Spleen (tissue), 11 donors: ENCODE measurements at regions not wholly inside any gene's neighbourhood (a gene's known extent, or its start where the extent isn't known, plus 50 kb on each side); places are given as distances from the start of the nearest gene placed in this dataset.

Experiments
- DNase-seq: peaks from one replicate; pipeline ENCODE4 v3.0.0-alpha.2; 2020
- H3K27ac ChIP-seq, 8 donors: fragments of 200-600 bp; sonication (generic) in 7 of 8; 1 replicate in 4 of 8; 2 replicates in 4 of 8; pipeline versions ENCODE4 v1.5.0 to v1.8.0; 2016 to 2021; ENCODE audit warnings: inconsistent platforms in 4 of 8, mild to moderate bottlenecking in 4 of 8, moderate library complexity in 1 of 8
- H3K27me3 ChIP-seq, 7 donors: fragments of 200-600 bp; sonication (generic) in 6 of 7; replicated peaks in 1 of 7; 1 replicate in 4 of 7; 2 replicates in 3 of 7; pipeline versions ENCODE4 v1.5.0 to v1.8.0; 2016 to 2021; ENCODE audit warnings: inconsistent platforms in 3 of 7, mild to moderate bottlenecking in 1 of 7
- H3K36me3 ChIP-seq, 6 donors: fragments of 200-600 bp; sonication (generic) in 5 of 6; 1 replicate in 4 of 6; 2 replicates in 2 of 6; pipeline versions ENCODE4 v1.5.0 to v1.8.0; 2016 to 2021; ENCODE audit warnings: inconsistent platforms in 2 of 6
- H3K4me1 ChIP-seq, 6 donors: fragments of 200-600 bp; sonication (generic) in 5 of 6; 1 replicate in 3 of 6; 2 replicates in 3 of 6; pipeline versions ENCODE4 v1.5.0 to v1.8.0; 2016 to 2021; ENCODE audit warnings: inconsistent platforms in 3 of 6
- H3K4me3 ChIP-seq, 8 donors: fragments of 200-600 bp; sonication (generic) in 7 of 8; 1 replicate in 4 of 8; 2 replicates in 4 of 8; pipeline versions ENCODE4 v1.5.0 to v1.8.0; 2016 to 2021; ENCODE audit warnings: inconsistent platforms in 4 of 8, mild to moderate bottlenecking in 4 of 8, moderate library complexity in 2 of 8
- H3K9me3 ChIP-seq, 8 donors: fragments of 200-600 bp; sonication (generic) in 7 of 8; 1 replicate in 4 of 8; 2 replicates in 4 of 8; pipeline versions ENCODE4 v1.5.0 to v1.8.0; 2016 to 2021; ENCODE audit warnings: inconsistent platforms in 4 of 8
- CTCF ChIP-seq, 11 experiments: fragments of 200-600 bp in 7 of 11; fragments of 450-650 bp in 4 of 11; sonication (generic) in 4 of 11; IDR thresholded peaks in 8 of 11; conservative IDR thresholded peaks in 3 of 11; 1 replicate in 7 of 11; 2 replicates in 4 of 11; pipeline versions ENCODE4 v1.4.0 to v1.8.0; 2016 to 2021; ENCODE audit warnings: antibody characterized with exemption in 11 of 11, inconsistent platforms in 4 of 11, mild to moderate bottlenecking in 1 of 11
- POLR2A ChIP-seq, 3 donors: fragments of 450-650 bp; IDR thresholded peaks; one replicate each; pipeline ENCODE4 v1.5.1; 2017; ENCODE audit warnings: antibody characterized with exemption in 3 of 3, mild to moderate bottlenecking in 1 of 3
- POLR2AphosphoS5 ChIP-seq, 3 donors: sonication (generic); formaldehyde crosslinking; IDR thresholded peaks; one replicate each; pipeline ENCODE4 v1.5.1; 2017; ENCODE audit warnings: antibody characterized with exemption in 3 of 3
- WGBS, 5 donors: extraction: QIAGEN DNeasy Blood & Tissue Kit in 3 of 5; methylation state at CpG; one replicate each; pipeline versions ENCODE4 v1.1.5 to v1.1.7; 2013 to 2018; 5-methylcytosine and 5-hydroxymethylcytosine counted together
- intact Hi-C: fragments of 100-400 bp; cut with DNase I; formaldehyde crosslinking; loops from one replicate; pipeline ENCODE4 v1.15.0; 2023; ENCODE audit warnings: low total_unique reads
- donor health status: healthy with polysubstance abuse.
- donor health status: DM: no; HTN: no; CAD: no; lungs with moderate emphysema.
- donor health status: DM: no; HTN: no; CAD: no.
- donor health status: Bipolar disorder and iron deficiency.
- donor health status: healthy.
- donor health status: DM: no; HTN: no; CAD: no.
- donor health status: DM: yes; HTN: yes; CAD: no.

- 59 to 77% (median 71%) methylated on average over 4 of the region's 4 CpGs for WGBS, 5 donors
- H3K4me1 ChIP-seq = no peaks in the 10 kb centered on the region
- no peaks in the 10 kb centered on the region for H3K9me3 ChIP-seq
- no peak for DNase-seq
- H3K27ac ChIP-seq = no peak overlapping the region
- no peaks in the 10 kb centered on the region for H3K36me3 ChIP-seq
- H3K27me3 ChIP-seq = no peaks in the 10 kb centered on the region
- intact Hi-C loops = loop anchor here (10.0 kb wide), 1 partner anchor 481 kb away; no protein-coding TSS in a partner anchor
- no peak for TF ChIP-seq POLR2A (IDR thresholded peaks at IDR 0.05)
- no peak for TF ChIP-seq POLR2AphosphoS5 (IDR thresholded peaks at IDR 0.05)
- no peak for TF ChIP-seq CTCF (IDR thresholded peaks at IDR 0.05 in 8 of 11, conservative IDR thresholded peaks at IDR 0.05 in 3 of 11)
- H3K4me3 ChIP-seq = no peak overlapping the region
Measured at GRCh38 chr4:176563591-176563990, 229.1 kb downstream of the VEGFC start.

- WGBS, 5 donors = 79 to 93% (median 90%) methylated on average over 2 of the region's 2 CpGs
- H3K27ac ChIP-seq = no peak overlapping the region
- H3K4me1 ChIP-seq = no peaks in the 10 kb centered on the region
- H3K27me3 ChIP-seq = no peaks in the 10 kb centered on the region
- H3K4me3 ChIP-seq = no peak overlapping the region
- H3K9me3 ChIP-seq = no peaks in the 10 kb centered on the region
- intact Hi-C loops = loop anchor here (10.0 kb wide), 1 partner anchor 480 kb away; no protein-coding TSS in a partner anchor
- TF ChIP-seq CTCF (IDR thresholded peaks at IDR 0.05 in 8 of 11, conservative IDR thresholded peaks at IDR 0.05 in 3 of 11) (no peak), POLR2AphosphoS5 (IDR thresholded peaks at IDR 0.05) (no peak), POLR2A (IDR thresholded peaks at IDR 0.05) (no peak)
- no peak for DNase-seq
- H3K36me3 ChIP-seq = no peaks in the 10 kb centered on the region
Measured at GRCh38 chr4:176565049-176565448, 227.7 kb downstream of the VEGFC start.

GRCh38 chr4:176566769-176567168, 226.0 kb downstream of the VEGFC start:
- intact Hi-C loops = loop anchor here (10.0 kb wide), 1 partner anchor 478 kb away; no protein-coding TSS in a partner anchor
- Histone ChIP-seq H3K4me1 (no peaks in the 10 kb centered on the region), H3K27me3 (no peaks in the 10 kb centered on the region), H3K36me3 (no peaks in the 10 kb centered on the region), H3K27ac (no peak overlapping the region), H3K4me3 (no peak overlapping the region), H3K9me3 (no peaks in the 10 kb centered on the region)
- no peak for TF ChIP-seq POLR2AphosphoS5 (IDR thresholded peaks at IDR 0.05)
- no peak for TF ChIP-seq CTCF (IDR thresholded peaks at IDR 0.05 in 8 of 11, conservative IDR thresholded peaks at IDR 0.05 in 3 of 11)
- no peak for TF ChIP-seq POLR2A (IDR thresholded peaks at IDR 0.05)
- DNase-seq = no peak
- WGBS, 5 donors = 50 to 57% (median 55%) methylated on average over 3 of the region's 3 CpGs

- no peak overlapping the region for H3K4me3 ChIP-seq
- no peaks in the 10 kb centered on the region for H3K27me3 ChIP-seq
- TF ChIP-seq POLR2AphosphoS5 (IDR thresholded peaks at IDR 0.05) (no peak), CTCF (IDR thresholded peaks at IDR 0.05 in 8 of 11, conservative IDR thresholded peaks at IDR 0.05 in 3 of 11) (no peak), POLR2A (IDR thresholded peaks at IDR 0.05) (no peak)
- 85 to 98% (median 91%) methylated on average over 4 of the region's 4 CpGs for WGBS, 5 donors
- DNase-seq = no peak
- no peak overlapping the region for H3K27ac ChIP-seq
- H3K4me1 ChIP-seq = no peaks in the 10 kb centered on the region
- no peaks in the 10 kb centered on the region for H3K36me3 ChIP-seq
- intact Hi-C loops = loop anchor here (10.0 kb wide), 1 partner anchor 477 kb away; no protein-coding TSS in a partner anchor
- H3K9me3 ChIP-seq = no peaks in the 10 kb centered on the region
Measured at GRCh38 chr4:176568238-176568637, 224.5 kb downstream of the VEGFC start.
